ENCODE measurements at regions not wholly inside any gene's neighbourhood (a gene's known extent, or its start where the extent isn't known, plus 50 kb on each side); places are given as distances from the start of the nearest gene placed in this dataset.

- no peaks in the 10 kb centered on the region for H3K4me1 ChIP-seq (ENCODE audit: insufficient read depth, poor library complexity, severe bottlenecking)
- no peaks in the 10 kb centered on the region for H3K27me3 ChIP-seq (ENCODE audit: insufficient read depth, poor library complexity, severe bottlenecking)
- no peak overlapping the region for H3K4me3 ChIP-seq (ENCODE audit: severe bottlenecking)
- no peaks in the 10 kb centered on the region for H3K9me3 ChIP-seq (ENCODE audit: severe bottlenecking)
- no peak for TF ChIP-seq CTCF (IDR thresholded peaks at IDR 0.05; ENCODE audit: poor library complexity, severe bottlenecking)
- 0 out of 3 replicates have a peak, but pooled peaks have one; percentile 31 for ATAC-seq (ENCODE audit: low read depth)
- H3K27ac ChIP-seq (ENCODE audit: poor library complexity, severe bottlenecking), result no peak overlapping the region
- DNase-seq (ENCODE audit: low spot score), result no peak
- no peaks in the 10 kb centered on the region for H3K36me3 ChIP-seq (ENCODE audit: low read depth)
These were observed 106.4 kb upstream of the CARD11 start for GRCh38 chr7:3150027-3150426.

- no peaks in the 10 kb centered on the region for H3K36me3 ChIP-seq (ENCODE audit: low read depth)
- H3K27me3 ChIP-seq (ENCODE audit: insufficient read depth, poor library complexity, severe bottlenecking), result no peaks in the 10 kb centered on the region
- no peaks in the 10 kb centered on the region for H3K4me1 ChIP-seq (ENCODE audit: insufficient read depth, poor library complexity, severe bottlenecking)
- no peak overlapping the region for H3K4me3 ChIP-seq (ENCODE audit: severe bottlenecking)
- ATAC-seq (ENCODE audit: low read depth), result no peak
- no peak for DNase-seq (ENCODE audit: low spot score)
- no peaks in the 10 kb centered on the region for H3K9me3 ChIP-seq (ENCODE audit: severe bottlenecking)
- no peak overlapping the region for H3K27ac ChIP-seq (ENCODE audit: poor library complexity, severe bottlenecking)
- no peak for TF ChIP-seq CTCF (IDR thresholded peaks at IDR 0.05; ENCODE audit: poor library complexity, severe bottlenecking)
These were observed 108.1 kb upstream of the CARD11 start for GRCh38 chr7:3151784-3152183.

GRCh38 chr7:3152714-3153113 lies 109.0 kb upstream of the CARD11 start:
- no peak for ATAC-seq (ENCODE audit: low read depth)
- no peaks in the 10 kb centered on the region for H3K4me1 ChIP-seq (ENCODE audit: insufficient read depth, poor library complexity, severe bottlenecking)
- no peak overlapping the region for H3K4me3 ChIP-seq (ENCODE audit: severe bottlenecking)
- H3K36me3 ChIP-seq (ENCODE audit: low read depth), result no peaks in the 10 kb centered on the region
- no peaks in the 10 kb centered on the region for H3K9me3 ChIP-seq (ENCODE audit: severe bottlenecking)
- H3K27ac ChIP-seq (ENCODE audit: poor library complexity, severe bottlenecking), result no peak overlapping the region
- no peaks in the 10 kb centered on the region for H3K27me3 ChIP-seq (ENCODE audit: insufficient read depth, poor library complexity, severe bottlenecking)
- no peak for DNase-seq (ENCODE audit: low spot score)
- TF ChIP-seq CTCF (IDR thresholded peaks at IDR 0.05; ENCODE audit: poor library complexity, severe bottlenecking), result no peak

GRCh38 chr7:3153118-3153517 lies 109.5 kb upstream of the CARD11 start:
- Histone ChIP-seq H3K4me1 (ENCODE audit: insufficient read depth, poor library complexity, severe bottlenecking) (no peaks in the 10 kb centered on the region), H3K27ac (ENCODE audit: poor library complexity, severe bottlenecking) (no peak overlapping the region), H3K27me3 (ENCODE audit: insufficient read depth, poor library complexity, severe bottlenecking) (no peaks in the 10 kb centered on the region), H3K4me3 (ENCODE audit: severe bottlenecking) (no peak overlapping the region), H3K36me3 (ENCODE audit: low read depth) (no peaks in the 10 kb centered on the region), H3K9me3 (ENCODE audit: severe bottlenecking) (no peaks in the 10 kb centered on the region)
- ATAC-seq (ENCODE audit: low read depth) (no peak), DNase-seq (ENCODE audit: low spot score) (no peak)
- no peak for TF ChIP-seq CTCF (IDR thresholded peaks at IDR 0.05; ENCODE audit: poor library complexity, severe bottlenecking)

GRCh38 chr7:3154317-3154716 lies 110.7 kb upstream of the CARD11 start:
- ATAC-seq (ENCODE audit: low read depth) (no peak), DNase-seq (ENCODE audit: low spot score) (no peak)
- no peak overlapping the region for H3K4me3 ChIP-seq (ENCODE audit: severe bottlenecking)
- no peak overlapping the region for H3K27ac ChIP-seq (ENCODE audit: poor library complexity, severe bottlenecking)
- no peaks in the 10 kb centered on the region for H3K9me3 ChIP-seq (ENCODE audit: severe bottlenecking)
- TF ChIP-seq CTCF (IDR thresholded peaks at IDR 0.05; ENCODE audit: poor library complexity, severe bottlenecking), result no peak
- H3K36me3 ChIP-seq (ENCODE audit: low read depth), result no peaks in the 10 kb centered on the region
- no peaks in the 10 kb centered on the region for H3K4me1 ChIP-seq (ENCODE audit: insufficient read depth, poor library complexity, severe bottlenecking)
- no peaks in the 10 kb centered on the region for H3K27me3 ChIP-seq (ENCODE audit: insufficient read depth, poor library complexity, severe bottlenecking)
